ENCODE measurements at regions not wholly inside any gene's neighbourhood (a gene's known extent, or its start where the extent isn't known, plus 50 kb on each side); places are given as distances from the start of the nearest gene placed in this dataset.

GRCh38 chr2:120630031-120630701, 105.5 kb upstream of the GLI2 start:
- TF ChIP-seq CTCF (IDR thresholded peaks at IDR 0.05) (no peak), POLR2A (IDR thresholded peaks at IDR 0.05) (no peak)
